Adipocyte (in vitro differentiated cells): ENCODE measurements at regions not wholly inside any gene's neighbourhood (a gene's known extent, or its start where the extent isn't known, plus 50 kb on each side); places are given as distances from the start of the nearest gene placed in this dataset.
"Not testable (repeated sequence)": the region's sequence is repeated elsewhere in the genome, so short reads cannot be mapped to it uniquely, and the experiment has no call there.

ENCODE experiments used
- DNase-seq: peaks from one replicate; pipeline ENCODE4 v3.0.0-alpha.2; 2015; ENCODE audit warnings: low read depth
- H3K27me3 ChIP-seq: replicated peaks from 2 replicates; pipeline ENCODE4 v1.7.0; 2013; ENCODE audit warnings: mild to moderate bottlenecking, low read length, moderate library complexity; ENCODE audit not compliant: control insufficient read depth, insufficient read depth
- H3K36me3 ChIP-seq: 2 replicates; pipeline ENCODE4 v1.7.0; 2013; ENCODE audit warnings: low read length, mild to moderate bottlenecking, moderate library complexity; ENCODE audit not compliant: control insufficient read depth, insufficient read depth, severe bottlenecking
- H3K4me1 ChIP-seq: 2 replicates; pipeline ENCODE4 v1.7.0; 2013; ENCODE audit warnings: mild to moderate bottlenecking, low read length, moderate library complexity; ENCODE audit not compliant: control insufficient read depth, insufficient read depth
- H3K4me3 ChIP-seq: 2 replicates; pipeline ENCODE4 v1.7.0; 2013; ENCODE audit warnings: mild to moderate bottlenecking, low read length, moderate library complexity
- H3K9ac ChIP-seq: 2 replicates; pipeline ENCODE4 v1.7.0; 2013; ENCODE audit warnings: mild to moderate bottlenecking, low read length, moderate library complexity
- H3K9me3 ChIP-seq: 2 replicates; pipeline ENCODE4 v1.7.0; 2013; ENCODE audit warnings: mild to moderate bottlenecking, low read length, moderate library complexity; ENCODE audit not compliant: control insufficient read depth

DNA sequence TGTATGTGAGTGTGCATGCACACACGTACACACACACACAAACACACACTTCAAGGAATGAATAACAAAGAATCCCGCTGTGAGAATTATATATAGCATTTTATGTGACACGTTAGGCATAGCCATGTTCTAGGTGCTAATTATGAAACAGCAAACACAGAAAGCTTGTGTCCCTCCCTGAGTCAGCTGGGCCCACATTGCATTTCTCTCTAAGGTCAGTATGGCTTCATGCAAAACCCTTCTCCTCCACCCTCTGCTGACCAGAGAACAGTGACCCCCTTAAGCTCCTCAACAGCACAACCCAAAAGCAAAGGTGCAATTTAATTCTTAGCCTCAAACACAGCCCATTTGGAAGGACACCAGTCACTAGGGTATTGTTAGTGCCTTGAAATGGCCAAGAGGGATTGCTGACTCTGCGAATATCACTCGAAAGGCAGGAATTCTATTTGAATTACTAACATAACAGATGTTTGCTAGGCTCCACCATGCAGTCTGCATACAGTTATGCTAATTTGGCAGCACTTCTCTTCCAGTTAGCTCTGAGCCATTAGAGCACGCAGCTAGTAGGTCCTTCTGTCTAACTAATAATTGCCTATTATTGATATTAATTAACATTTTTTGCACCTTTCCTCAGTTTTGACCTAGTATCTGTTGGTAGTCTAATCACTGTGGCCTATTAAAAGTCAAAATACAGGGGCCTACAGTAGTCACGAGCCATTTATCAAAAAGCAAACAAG, 149.0 kb downstream of the LNPK start:
- no peaks in the 10 kb centered on the region for H3K36me3 ChIP-seq
- no peak for DNase-seq
- no peaks in the 10 kb centered on the region for H3K9me3 ChIP-seq
- H3K27me3 ChIP-seq, result no peaks in the 10 kb centered on the region
- H3K9ac ChIP-seq, result no peak overlapping the region
- H3K4me3 ChIP-seq, result no peak overlapping the region
- H3K4me1 ChIP-seq, result peaks cover 10% of the 10 kb centered on the region

GRCh38 chr2:175847128-175847527, 154.9 kb downstream of the LNPK start:
- H3K9ac ChIP-seq, result no peak overlapping the region
- no peaks in the 10 kb centered on the region for H3K36me3 ChIP-seq
- H3K4me3 ChIP-seq, result no peak overlapping the region
- H3K4me1 ChIP-seq, result peaks cover 11% of the 10 kb centered on the region
- H3K27me3 ChIP-seq, result no peaks in the 10 kb centered on the region
- no peaks in the 10 kb centered on the region for H3K9me3 ChIP-seq
- DNase-seq, result no peak

GRCh38 chr2:175844169-175844568, 157.9 kb downstream of the LNPK start:
- H3K9me3 ChIP-seq, result no peaks in the 10 kb centered on the region
- peaks cover 11% of the 10 kb centered on the region for H3K4me1 ChIP-seq
- no peak overlapping the region for H3K9ac ChIP-seq
- no peaks in the 10 kb centered on the region for H3K27me3 ChIP-seq
- no peaks in the 10 kb centered on the region for H3K36me3 ChIP-seq
- DNase-seq, result peak; percentile 61
- H3K4me3 ChIP-seq, result no peak overlapping the region

DNA sequence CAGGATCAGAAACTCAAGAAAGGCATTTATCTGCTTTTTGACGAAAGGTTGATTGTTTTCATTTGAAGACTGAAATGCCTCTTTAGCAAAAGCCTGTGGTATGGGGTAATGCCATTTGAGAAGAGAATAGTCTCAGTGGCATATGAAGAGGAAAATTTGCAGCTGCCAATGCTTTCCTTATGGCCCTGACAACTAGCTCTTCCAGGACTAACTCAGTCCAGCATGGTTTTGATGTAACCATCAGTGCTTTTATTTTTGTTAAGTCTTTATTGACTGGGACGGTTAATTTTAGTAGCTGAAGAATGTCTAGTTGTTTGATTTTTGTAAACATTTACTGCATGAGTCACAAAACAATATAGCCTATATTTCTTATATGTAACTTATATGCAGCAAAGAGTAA, 158.4 kb downstream of the LNPK start:
- H3K9ac ChIP-seq, result no peak overlapping the region
- H3K27me3 ChIP-seq, result no peaks in the 10 kb centered on the region
- peaks cover 11% of the 10 kb centered on the region for H3K4me1 ChIP-seq
- no peaks in the 10 kb centered on the region for H3K9me3 ChIP-seq
- no peaks in the 10 kb centered on the region for H3K36me3 ChIP-seq
- peak; percentile 40 for DNase-seq
- no peak overlapping the region for H3K4me3 ChIP-seq

GRCh38 chr2:175842996-175843395, 159.1 kb downstream of the LNPK start:
- peaks cover 11% of the 10 kb centered on the region for H3K4me1 ChIP-seq
- H3K4me3 ChIP-seq, result no peak overlapping the region
- H3K36me3 ChIP-seq, result no peaks in the 10 kb centered on the region
- no peak overlapping the region for H3K9ac ChIP-seq
- DNase-seq, result peak; percentile 33
- H3K9me3 ChIP-seq, result no peaks in the 10 kb centered on the region
- H3K27me3 ChIP-seq, result no peaks in the 10 kb centered on the region

- H3K4me3 ChIP-seq, H3K9ac ChIP-seq, DNase-seq: not testable (repeated sequence)
Measured at GRCh38 chr2:175840765-175841164, 161.3 kb downstream of the LNPK start.

DNA sequence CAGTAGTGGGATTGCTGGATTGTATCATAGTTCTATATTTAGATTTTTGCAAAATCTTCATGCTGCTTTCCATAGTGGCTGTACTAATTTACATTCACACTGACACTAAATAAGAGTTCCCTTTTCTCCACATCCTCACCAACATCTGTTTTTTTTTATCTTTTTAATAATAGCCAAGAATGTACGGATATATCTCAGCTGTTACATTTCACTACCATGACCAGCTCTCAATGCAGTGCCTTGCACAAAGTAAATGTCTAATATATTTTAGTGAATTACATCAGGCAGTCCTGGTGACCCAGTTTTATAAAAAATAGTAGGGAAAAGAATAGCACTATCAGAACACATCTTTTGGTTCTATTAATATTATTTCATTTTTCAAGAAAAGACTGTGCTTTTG, 161.8 kb downstream of the LNPK start:
- Histone ChIP-seq H3K4me3 (no peak overlapping the region), H3K9me3 (no peaks in the 10 kb centered on the region), H3K4me1 (peaks cover 18% of the 10 kb centered on the region), H3K9ac (no peak overlapping the region), H3K36me3 (no peaks in the 10 kb centered on the region), H3K27me3 (no peaks in the 10 kb centered on the region)
- peak; percentile 53 for DNase-seq

More at GRCh38 chr2:175840765-175841164, 161.3 kb downstream of the LNPK start:
- not testable (repeated sequence) for H3K36me3 ChIP-seq, H3K27me3 ChIP-seq, H3K9me3 ChIP-seq
- H3K4me1 ChIP-seq, result peaks cover 18% of the 10 kb centered on the region

GRCh38 chr2:175838979-175839378, 163.1 kb downstream of the LNPK start:
- Histone ChIP-seq H3K4me3 (no peak overlapping the region), H3K27me3 (no peaks in the 10 kb centered on the region), H3K9ac (no peak overlapping the region), H3K4me1 (peaks cover 18% of the 10 kb centered on the region), H3K36me3 (no peaks in the 10 kb centered on the region), H3K9me3 (no peaks in the 10 kb centered on the region)
- no peak for DNase-seq

GRCh38 chr2:175837046-175837445, 165.0 kb downstream of the LNPK start:
- H3K9me3 ChIP-seq, result no peaks in the 10 kb centered on the region
- peak; percentile 89 for DNase-seq
- H3K4me3 ChIP-seq, result peak overlapping the region; percentile 2
- peaks cover 28% of the 10 kb centered on the region for H3K4me1 ChIP-seq
- H3K36me3 ChIP-seq, result no peaks in the 10 kb centered on the region
- H3K9ac ChIP-seq, result peak overlapping the region; percentile 70
- H3K27me3 ChIP-seq, result no peaks in the 10 kb centered on the region

DNA sequence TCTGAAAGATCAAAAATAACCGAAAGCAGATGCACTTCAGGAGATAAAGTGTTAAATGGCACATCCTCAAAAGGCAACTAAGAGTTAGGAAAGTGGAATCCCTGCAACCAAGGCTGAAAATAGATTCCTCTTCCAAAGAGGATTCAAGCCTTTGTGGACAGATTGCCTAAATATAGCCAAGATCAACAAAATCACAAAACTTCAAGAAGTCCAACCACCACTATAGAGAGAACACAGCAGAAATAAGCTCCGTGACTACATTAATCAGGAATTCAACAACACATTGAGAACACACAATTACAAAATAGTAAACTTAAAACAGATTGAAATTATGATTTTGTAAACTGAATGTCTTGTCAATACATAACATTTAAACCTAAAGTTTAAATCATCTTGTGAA, 165.7 kb downstream of the LNPK start:
- peak overlapping the region; percentile 70 for H3K9ac ChIP-seq
- no peaks in the 10 kb centered on the region for H3K9me3 ChIP-seq
- H3K27me3 ChIP-seq, result no peaks in the 10 kb centered on the region
- H3K4me3 ChIP-seq, result peak overlapping the region; percentile 11
- DNase-seq, result peak; percentile 66
- peaks cover 28% of the 10 kb centered on the region for H3K4me1 ChIP-seq
- H3K36me3 ChIP-seq, result no peaks in the 10 kb centered on the region

GRCh38 chr2:175834477-175834876, 167.6 kb downstream of the LNPK start:
- DNase-seq, result no peak
- no peak overlapping the region for H3K4me3 ChIP-seq
- peaks cover 28% of the 10 kb centered on the region for H3K4me1 ChIP-seq
- no peak overlapping the region for H3K9ac ChIP-seq
- no peaks in the 10 kb centered on the region for H3K36me3 ChIP-seq
- no peaks in the 10 kb centered on the region for H3K27me3 ChIP-seq
- H3K9me3 ChIP-seq, result no peaks in the 10 kb centered on the region

DNA sequence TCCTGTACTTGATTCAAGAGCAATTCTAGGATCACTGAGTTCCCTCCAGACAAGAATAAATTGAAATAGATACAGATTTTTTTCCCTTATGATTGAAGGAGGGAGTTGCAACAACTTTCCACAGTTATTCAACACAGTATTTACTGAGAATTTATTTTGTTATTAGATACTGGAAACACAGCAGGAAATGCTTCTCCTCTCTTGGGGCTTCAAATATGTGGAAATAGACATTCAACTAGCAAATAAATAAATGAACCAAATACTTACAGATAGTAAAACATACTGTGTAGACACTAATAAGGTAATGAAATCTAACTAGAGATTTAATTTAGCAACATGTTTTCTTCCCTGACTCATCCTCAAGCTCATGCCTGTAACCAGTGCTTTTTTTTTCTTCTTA, 169.2 kb downstream of the LNPK start:
- H3K4me1 ChIP-seq, result peaks cover 28% of the 10 kb centered on the region
- H3K9me3 ChIP-seq, result no peaks in the 10 kb centered on the region
- DNase-seq, result peak; percentile 16
- H3K4me3 ChIP-seq, result no peak overlapping the region
- no peaks in the 10 kb centered on the region for H3K36me3 ChIP-seq
- no peaks in the 10 kb centered on the region for H3K27me3 ChIP-seq
- no peak overlapping the region for H3K9ac ChIP-seq
